HAP-1 (cell line): ENCODE measurements at regions not wholly inside any gene's neighbourhood (a gene's known extent, or its start where the extent isn't known, plus 50 kb on each side); places are given as distances from the start of the nearest gene placed in this dataset.

Experiments
- DNase-seq, 2 experiments: peaks; one replicate each; pipeline ENCODE4 v3.0.0-alpha.2; 2016 to 2020; ENCODE audit warnings: low spot score in 2 of 2
- H3K27me3 ChIP-seq: fragments of 250-450 bp; sonication (Bioruptor Pico); 2 replicates; pipeline ENCODE4 v1.5.1; 2020; ENCODE audit warnings: low read depth, mild to moderate bottlenecking, moderate library complexity
- H3K36me3 ChIP-seq: fragments of 250-450 bp; sonication (Bioruptor Pico); replicated peaks from 2 replicates; pipeline ENCODE4 v1.5.1; 2020; ENCODE audit warnings: mild to moderate bottlenecking
- H3K4me1 ChIP-seq: fragments of 250-450 bp; sonication (Bioruptor Pico); 2 replicates; pipeline ENCODE4 v1.5.1; 2020; ENCODE audit warnings: mild to moderate bottlenecking
- H3K4me3 ChIP-seq: fragments of 250-450 bp; sonication (Bioruptor Pico); 2 replicates; pipeline ENCODE4 v1.5.1; 2020; ENCODE audit warnings: mild to moderate bottlenecking, moderate library complexity
- H3K9me3 ChIP-seq: fragments of 250-450 bp; sonication (Bioruptor Pico); 2 replicates; pipeline ENCODE4 v1.5.1; 2020; ENCODE audit warnings: mild to moderate bottlenecking, moderate library complexity
- in situ Hi-C: fragments of 300-500 bp; cut with MboI; formaldehyde crosslinking; loops from 3 replicates; pipeline ENCODE4 v1.14.3; 2020; ENCODE audit warnings: low sequenced_read_pairs, inconsistent platforms, mixed read lengths

DNA sequence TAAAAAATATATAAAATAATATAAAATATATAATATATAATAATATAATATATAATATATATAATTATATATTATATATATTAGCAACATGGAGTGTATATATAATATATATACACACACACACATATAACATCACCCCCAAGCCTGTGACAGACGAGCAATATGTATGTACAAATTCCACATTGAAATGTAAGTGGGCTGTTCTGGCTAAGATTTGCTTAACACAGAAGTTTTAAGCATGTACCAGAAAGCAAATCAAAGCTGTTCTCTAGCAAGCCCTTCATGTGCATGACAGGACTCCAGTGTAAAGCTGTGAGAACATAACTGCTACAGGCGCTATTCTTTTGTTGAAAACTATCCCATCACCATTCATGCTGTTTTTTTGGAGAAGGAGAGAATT is 261.7 kb upstream of the TNP1 start:
- no peaks in the 10 kb centered on the region for H3K27me3 ChIP-seq
- no peak for DNase-seq
- H3K4me1 ChIP-seq: no peaks in the 10 kb centered on the region
- H3K9me3 ChIP-seq: no peaks in the 10 kb centered on the region
- no peak overlapping the region for H3K4me3 ChIP-seq
- no peaks in the 10 kb centered on the region for H3K36me3 ChIP-seq
- in situ Hi-C loops: no loop called here

DNA sequence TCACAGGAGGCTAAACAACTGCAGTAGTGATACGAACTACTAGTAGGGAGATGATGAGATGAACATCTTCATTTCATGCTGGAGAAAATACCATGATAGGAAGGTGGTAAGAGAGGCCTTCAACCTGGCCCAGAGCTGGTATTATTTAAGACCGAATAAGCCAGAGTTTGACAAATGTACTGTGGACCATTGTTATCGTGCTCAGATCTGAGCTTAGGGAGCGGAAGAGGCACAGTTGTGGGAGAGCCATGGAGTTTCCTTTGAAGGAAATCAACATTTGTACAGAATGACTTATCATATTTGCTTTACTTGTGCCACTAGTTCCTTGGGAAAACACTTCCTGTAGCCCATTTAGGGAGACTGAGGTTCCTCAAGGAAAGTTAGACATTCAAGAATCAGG is 260.6 kb upstream of the TNP1 start:
- DNase-seq: no peak
- H3K4me1 ChIP-seq: no peaks in the 10 kb centered on the region
- no peak overlapping the region for H3K4me3 ChIP-seq
- no peaks in the 10 kb centered on the region for H3K27me3 ChIP-seq
- H3K9me3 ChIP-seq: no peaks in the 10 kb centered on the region
- no peaks in the 10 kb centered on the region for H3K36me3 ChIP-seq
- in situ Hi-C loops: no loop called here

DNA sequence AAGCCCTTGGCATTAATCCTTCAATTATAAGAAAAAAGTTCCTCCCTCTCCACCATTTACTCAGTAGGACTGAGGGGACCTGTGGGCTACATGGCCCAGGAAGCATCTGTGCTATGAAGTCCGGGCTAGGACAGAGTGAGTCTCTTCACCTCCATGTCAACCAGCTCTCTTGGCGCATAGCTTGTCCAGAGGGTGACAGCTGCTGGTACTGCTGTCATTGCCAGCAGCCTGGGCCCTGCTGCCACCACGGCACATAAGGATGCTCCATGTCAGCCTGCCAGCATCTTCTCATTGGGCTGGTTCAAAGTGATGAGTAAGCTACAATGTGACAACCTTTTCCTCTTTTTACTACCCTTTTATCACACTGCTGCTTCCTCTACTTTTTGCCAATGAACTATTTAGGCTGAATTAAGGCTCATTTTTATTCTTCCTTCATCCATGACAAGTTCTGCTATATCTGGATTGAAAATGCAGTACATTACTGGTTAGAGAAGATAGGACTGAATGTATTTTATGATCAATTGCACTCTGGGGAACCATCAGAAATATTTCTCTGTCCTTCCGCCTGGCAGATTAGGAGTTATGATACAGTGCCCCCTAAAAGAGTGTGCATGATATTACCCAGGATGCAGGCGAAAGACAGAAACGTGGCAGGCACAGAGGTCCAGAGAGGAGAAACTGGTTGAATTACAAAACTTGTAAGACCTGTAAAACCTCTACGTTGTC is 258.9 kb upstream of the TNP1 start:
- no peak overlapping the region for H3K4me3 ChIP-seq
- H3K27me3 ChIP-seq: no peaks in the 10 kb centered on the region
- in situ Hi-C loops: no loop called here
- no peaks in the 10 kb centered on the region for H3K4me1 ChIP-seq
- H3K9me3 ChIP-seq: no peaks in the 10 kb centered on the region
- no peaks in the 10 kb centered on the region for H3K36me3 ChIP-seq
- DNase-seq: no peak

DNA sequence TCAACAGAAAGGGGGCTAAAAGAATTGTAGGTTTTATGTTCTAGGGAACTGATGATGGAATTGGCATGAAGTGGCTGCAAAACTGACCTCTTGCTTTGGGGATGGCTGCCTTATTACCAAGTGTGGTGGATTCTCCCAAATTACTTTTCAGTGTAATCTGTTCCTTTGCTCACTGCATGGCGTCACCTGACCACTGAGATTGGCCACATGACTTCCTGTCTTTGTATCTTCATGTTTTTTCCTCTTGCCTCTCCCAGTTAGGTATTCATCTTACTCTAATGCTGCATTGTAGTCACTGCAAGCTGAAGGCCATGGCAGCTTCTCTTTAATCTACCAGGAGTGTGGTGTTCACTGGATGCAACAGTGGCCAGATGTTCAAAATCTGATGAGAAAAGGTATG is 257.7 kb upstream of the TNP1 start:
- Histone ChIP-seq H3K36me3 (no peaks in the 10 kb centered on the region), H3K4me1 (no peaks in the 10 kb centered on the region), H3K9me3 (no peaks in the 10 kb centered on the region), H3K27me3 (no peaks in the 10 kb centered on the region), H3K4me3 (no peak overlapping the region)
- no peak for DNase-seq
- in situ Hi-C loops: no loop called here

GRCh38 chr2:217116610-217117009 is 256.7 kb upstream of the TNP1 start:
- no peak for DNase-seq
- in situ Hi-C loops: no loop called here
- H3K4me1 ChIP-seq: no peaks in the 10 kb centered on the region

GRCh38 chr2:217114117-217114516 is 254.3 kb upstream of the TNP1 start:
- Histone ChIP-seq H3K36me3 (no peaks in the 10 kb centered on the region), H3K27me3 (no peaks in the 10 kb centered on the region), H3K9me3 (no peaks in the 10 kb centered on the region), H3K4me1 (no peaks in the 10 kb centered on the region), H3K4me3 (no peak overlapping the region)
- in situ Hi-C loops: no loop called here
- DNase-seq: no peak

More at GRCh38 chr2:217116610-217117009, 256.7 kb upstream of the TNP1 start:
- H3K27me3 ChIP-seq: no peaks in the 10 kb centered on the region
- no peak overlapping the region for H3K4me3 ChIP-seq
- no peaks in the 10 kb centered on the region for H3K36me3 ChIP-seq
- no peaks in the 10 kb centered on the region for H3K9me3 ChIP-seq

GRCh38 chr2:217113491-217113890 is 253.6 kb upstream of the TNP1 start:
- Histone ChIP-seq H3K9me3 (no peaks in the 10 kb centered on the region), H3K4me3 (no peak overlapping the region), H3K36me3 (no peaks in the 10 kb centered on the region), H3K27me3 (no peaks in the 10 kb centered on the region), H3K4me1 (no peaks in the 10 kb centered on the region)
- DNase-seq: no peak
- in situ Hi-C loops: no loop called here

DNA sequence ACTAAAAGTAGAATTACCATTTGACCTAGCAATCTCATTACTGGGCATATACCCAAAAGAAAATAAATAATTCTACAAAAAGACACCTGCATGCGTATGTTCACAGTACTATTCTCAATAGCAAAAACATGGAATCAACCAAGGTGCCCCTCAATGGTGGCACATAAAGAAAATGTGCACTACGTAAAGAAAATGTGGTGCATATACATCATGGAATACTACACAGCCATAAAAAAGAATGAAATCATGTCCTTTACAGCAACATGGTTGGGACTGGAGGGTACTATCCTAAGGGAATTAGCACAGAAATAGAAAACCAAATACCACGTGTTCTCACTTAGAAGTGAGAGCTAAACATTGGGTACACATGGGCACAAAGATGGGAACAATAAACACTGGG is 250.7 kb upstream of the TNP1 start:
- no peaks in the 10 kb centered on the region for H3K36me3 ChIP-seq
- no peak for DNase-seq
- no peaks in the 10 kb centered on the region for H3K4me1 ChIP-seq
- no peaks in the 10 kb centered on the region for H3K9me3 ChIP-seq
- in situ Hi-C loops: no loop called here
- H3K4me3 ChIP-seq: no peak overlapping the region
- no peaks in the 10 kb centered on the region for H3K27me3 ChIP-seq

- no peak for DNase-seq
- in situ Hi-C loops: no loop called here
- Histone ChIP-seq H3K36me3 (no peaks in the 10 kb centered on the region), H3K27me3 (no peaks in the 10 kb centered on the region), H3K4me3 (no peak overlapping the region), H3K9me3 (no peaks in the 10 kb centered on the region), H3K4me1 (no peaks in the 10 kb centered on the region; the same call in 1 of the 2 replicates)
Observed at GRCh38 chr2:217108575-217109027, 248.7 kb upstream of the TNP1 start.

DNA sequence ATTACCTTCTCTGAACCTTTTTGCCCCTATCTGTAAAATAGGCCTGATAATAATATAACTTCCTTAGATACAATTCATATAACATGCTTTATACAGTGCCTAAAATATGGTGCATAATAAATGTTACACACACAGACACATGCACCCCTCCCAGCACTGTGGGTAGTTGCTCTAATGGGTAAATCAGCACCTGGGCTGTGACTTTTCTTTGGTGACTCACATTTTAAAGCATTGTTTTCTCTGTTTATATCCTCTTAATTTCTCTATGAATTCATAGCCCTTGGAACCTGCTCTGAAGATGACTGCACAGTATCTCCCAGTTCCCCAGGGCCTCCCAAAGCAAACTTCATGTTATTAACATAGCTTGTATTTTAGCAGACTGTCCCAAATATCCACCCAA is 248.2 kb upstream of the TNP1 start:
- H3K4me1 ChIP-seq: no peaks in the 10 kb centered on the region; the same call in 1 of the 2 replicates

GRCh38 chr2:217107480-217107879 is 247.6 kb upstream of the TNP1 start:
- Histone ChIP-seq H3K9me3 (no peaks in the 10 kb centered on the region), H3K4me1 (no peaks in the 10 kb centered on the region; the same call in 1 of the 2 replicates), H3K4me3 (no peak overlapping the region), H3K27me3 (no peaks in the 10 kb centered on the region), H3K36me3 (no peaks in the 10 kb centered on the region)
- no peak for DNase-seq
- in situ Hi-C loops: no loop called here

More for the DNA sequence above, 248.2 kb upstream of the TNP1 start:
- DNase-seq: no peak
- H3K4me3 ChIP-seq: no peak overlapping the region
- in situ Hi-C loops: no loop called here
- H3K9me3 ChIP-seq: no peaks in the 10 kb centered on the region
- H3K27me3 ChIP-seq: no peaks in the 10 kb centered on the region
- no peaks in the 10 kb centered on the region for H3K36me3 ChIP-seq

- DNase-seq: no peak
- Histone ChIP-seq H3K36me3 (no peaks in the 10 kb centered on the region), H3K4me3 (no peak overlapping the region), H3K9me3 (no peaks in the 10 kb centered on the region), H3K27me3 (no peaks in the 10 kb centered on the region), H3K4me1 (no peaks in the 10 kb centered on the region; the same call in 1 of the 2 replicates)
- in situ Hi-C loops: no loop called here
Observed at GRCh38 chr2:217106650-217107014, 246.8 kb upstream of the TNP1 start.

GRCh38 chr2:217105733-217106649 is 246.1 kb upstream of the TNP1 start:
- Histone ChIP-seq H3K36me3 (no peaks in the 10 kb centered on the region), H3K27me3 (no peaks in the 10 kb centered on the region), H3K9me3 (no peaks in the 10 kb centered on the region), H3K4me3 (no peak overlapping the region), H3K4me1 (no peaks in the 10 kb centered on the region; the same call in 1 of the 2 replicates)
- no peak for DNase-seq
- in situ Hi-C loops: no loop called here
